NCI-H345 treated with DMSO at 0.1 percent for 48 hours (cell line): ENCODE measurements at regions not wholly inside any gene's neighbourhood (a gene's known extent, or its start where the extent isn't known, plus 50 kb on each side); places are given as distances from the start of the nearest gene placed in this dataset.
"Not testable (repeated sequence)": the region's sequence is repeated elsewhere in the genome, so short reads cannot be mapped to it uniquely, and the experiment has no call there.

ENCODE experiments used
- DNase-seq: peaks from one replicate; lab custom pipeline; 2025; ENCODE audit not compliant: unreplicated experiment; lab: John Stamatoyannopoulos, UW

GRCh38 chr9:30646639-30647038 lies 1737.8 kb upstream of the ACO1 start:
- DNase-seq = not testable (repeated sequence)

GRCh38 chr9:30661925-30662324 lies 1722.5 kb upstream of the ACO1 start:
- DNase-seq = no peak

- DNase-seq = no peak
Measured at GRCh38 chr9:30670805-30671562, 1713.5 kb upstream of the ACO1 start.

DNA sequence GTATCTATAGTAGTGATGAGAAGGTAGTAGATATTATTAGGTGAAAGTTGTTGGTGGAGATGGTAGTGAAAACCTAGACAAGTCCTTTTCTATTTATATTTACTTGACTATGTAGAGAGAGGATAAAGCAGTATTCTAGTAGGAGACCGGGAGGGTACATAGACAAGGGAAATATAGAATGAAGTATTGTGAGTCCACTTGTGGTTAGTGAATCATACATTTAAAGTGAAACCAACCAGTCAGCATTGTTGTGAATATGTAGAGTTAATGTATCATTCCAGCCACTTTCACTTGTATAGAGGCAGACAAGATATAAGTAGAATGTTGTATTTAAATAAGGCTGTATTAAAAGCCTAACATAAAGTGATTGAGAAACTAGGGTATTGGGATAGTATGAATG lies 1711.3 kb upstream of the ACO1 start:
- no peak for DNase-seq

GRCh38 chr9:30676651-30677050 lies 1707.8 kb upstream of the ACO1 start:
- DNase-seq = no peak

- DNase-seq = no peak
Measured at GRCh38 chr9:30677221-30677620, 1707.2 kb upstream of the ACO1 start.

DNA sequence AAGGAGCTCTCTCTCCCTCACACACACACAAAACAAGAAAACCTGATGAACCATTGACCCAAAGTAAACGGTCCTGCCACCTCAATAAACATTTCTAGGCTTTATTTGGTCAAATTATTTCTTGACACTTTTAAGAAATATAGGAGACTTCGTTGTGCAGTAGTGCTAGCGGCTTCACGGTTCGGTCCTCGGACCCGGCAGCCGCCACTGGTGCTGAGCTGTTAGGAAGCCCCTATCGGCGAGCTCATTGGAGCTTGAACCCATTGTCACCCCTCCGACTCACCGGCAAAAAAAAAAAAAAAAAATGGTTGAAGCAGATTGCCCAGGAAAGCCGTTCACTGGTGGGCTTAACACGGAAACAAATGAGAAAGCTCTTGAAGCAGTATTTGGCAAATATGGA lies 1695.6 kb upstream of the ACO1 start:
- no peak for DNase-seq

DNA sequence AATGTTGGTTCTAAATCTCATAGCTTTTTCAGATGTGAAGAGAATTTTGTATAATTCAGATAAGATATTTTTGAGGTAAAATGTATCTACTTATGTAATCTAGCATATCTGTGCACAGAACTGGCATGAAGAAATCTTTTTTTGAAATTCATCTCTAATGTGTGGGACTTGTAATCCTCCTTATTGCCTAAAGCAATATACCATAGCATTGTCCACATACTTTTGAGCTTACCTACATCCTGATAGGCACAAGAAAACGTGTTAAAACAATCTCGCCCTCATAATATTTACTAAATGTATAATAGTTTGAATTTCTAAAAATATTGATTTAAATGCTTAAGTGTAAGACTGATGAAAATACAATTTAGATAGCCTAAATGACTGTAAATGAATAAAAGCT lies 1686.5 kb upstream of the ACO1 start:
- no peak for DNase-seq

GRCh38 chr9:30711591-30711990 lies 1672.9 kb upstream of the ACO1 start:
- no peak for DNase-seq

- DNase-seq = no peak
Measured at GRCh38 chr9:30713243-30713642, 1671.2 kb upstream of the ACO1 start.

DNA sequence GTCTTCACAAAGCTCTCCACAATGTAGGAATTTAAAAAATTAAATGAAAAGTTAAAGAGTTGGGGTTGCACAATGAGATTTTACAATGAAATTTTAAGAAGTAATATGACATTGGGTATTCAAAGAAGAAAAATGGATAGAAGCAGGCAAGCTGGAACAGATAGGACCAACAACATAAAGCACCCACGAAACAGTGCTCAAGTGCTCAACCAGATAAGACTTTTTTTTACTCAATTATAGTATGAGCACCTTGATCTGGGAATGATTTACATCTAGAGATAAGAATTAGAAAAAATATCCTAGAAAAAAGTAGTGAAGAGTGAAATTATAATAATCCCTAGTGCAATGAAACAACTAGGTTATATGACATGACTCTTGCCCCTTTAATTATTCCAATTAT lies 1670.1 kb upstream of the ACO1 start:
- DNase-seq = no peak

DNA sequence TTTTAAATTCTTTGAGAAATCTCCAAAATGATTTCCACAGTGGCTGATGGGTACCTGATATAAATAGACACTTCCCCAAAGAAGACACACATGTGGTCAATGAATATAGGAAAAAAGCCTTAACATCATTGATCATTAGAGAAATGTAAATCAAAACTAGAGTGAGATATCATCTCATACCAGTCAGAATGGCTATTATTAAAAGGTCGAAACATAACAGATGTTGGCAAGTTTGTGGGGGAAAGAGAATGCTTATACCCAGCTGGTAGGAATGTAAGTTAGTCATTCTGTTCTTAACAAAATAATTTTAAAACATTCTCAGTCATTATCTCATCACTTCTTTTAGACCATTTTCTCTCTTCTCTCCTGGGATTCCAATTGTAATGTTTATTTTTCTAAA lies 1666.0 kb upstream of the ACO1 start:
- DNase-seq = no peak

GRCh38 chr9:30722065-30722464 lies 1662.4 kb upstream of the ACO1 start:
- no peak for DNase-seq

DNA sequence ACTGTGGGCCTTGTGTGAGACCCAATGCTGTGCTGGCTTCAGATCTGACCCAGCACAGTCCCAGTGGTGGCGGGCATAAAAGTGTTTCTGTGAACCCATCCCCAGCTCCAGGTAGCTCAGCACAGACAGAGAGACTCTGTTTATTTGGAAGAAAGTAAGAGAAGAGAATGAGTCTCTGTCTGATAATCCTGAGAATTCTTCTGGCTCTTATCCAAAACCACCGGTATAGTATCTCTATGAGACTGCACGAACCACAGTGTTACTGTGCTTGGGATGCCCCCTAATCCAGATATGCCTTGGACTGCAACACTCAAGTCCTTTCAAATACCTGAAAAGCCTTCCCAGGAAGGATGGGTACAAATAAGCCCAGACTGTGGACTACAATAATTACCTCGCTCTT lies 1660.8 kb upstream of the ACO1 start:
- DNase-seq = no peak

- DNase-seq = no peak
Measured at GRCh38 chr9:30732060-30732459, 1652.4 kb upstream of the ACO1 start.

DNA sequence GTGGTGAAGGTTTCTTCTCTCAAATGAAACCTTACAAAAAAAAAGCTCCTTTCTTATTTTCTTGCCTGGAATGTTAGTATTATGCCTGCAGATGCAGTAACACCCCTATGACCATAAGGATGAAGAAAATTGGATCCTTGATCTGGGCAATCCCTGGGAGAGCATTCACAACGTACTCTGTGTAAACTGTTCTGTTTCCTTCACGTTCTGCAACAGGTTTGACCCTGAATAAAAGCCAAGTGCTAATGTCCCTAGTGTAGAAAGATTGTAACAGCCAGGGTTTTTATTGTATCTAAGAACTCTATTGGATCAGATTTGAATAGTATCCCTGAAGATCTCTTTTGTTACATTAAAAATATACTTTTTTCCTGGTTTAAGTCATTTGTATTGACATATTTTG lies 1639.6 kb upstream of the ACO1 start:
- DNase-seq = no peak

GRCh38 chr9:30746589-30746988 lies 1637.9 kb upstream of the ACO1 start:
- no peak for DNase-seq

DNA sequence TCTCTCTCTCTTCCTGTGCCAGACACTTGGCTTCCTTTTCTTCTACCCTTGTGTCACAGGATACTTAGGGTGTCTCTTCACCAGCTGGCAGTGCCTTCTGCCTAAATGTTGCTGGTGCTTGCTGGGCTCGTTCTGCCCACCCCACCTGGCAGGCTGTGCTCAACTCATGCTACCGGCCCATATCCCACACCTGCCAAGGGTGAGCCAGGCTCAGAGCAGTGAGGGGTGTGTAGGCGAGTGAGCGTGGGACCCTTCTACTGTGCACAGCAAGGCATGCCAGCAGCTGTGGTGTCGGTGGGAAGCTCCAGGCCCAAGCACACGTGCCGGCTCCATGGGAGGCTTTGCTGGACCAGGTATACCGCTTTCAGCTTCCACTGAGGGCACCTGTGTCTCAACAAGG lies 1626.7 kb upstream of the ACO1 start:
- DNase-seq = no peak

GRCh38 chr9:30758726-30759446 lies 1625.6 kb upstream of the ACO1 start:
- DNase-seq = no peak

- DNase-seq = no peak
Measured at GRCh38 chr9:30765318-30765717, 1619.1 kb upstream of the ACO1 start.

DNA sequence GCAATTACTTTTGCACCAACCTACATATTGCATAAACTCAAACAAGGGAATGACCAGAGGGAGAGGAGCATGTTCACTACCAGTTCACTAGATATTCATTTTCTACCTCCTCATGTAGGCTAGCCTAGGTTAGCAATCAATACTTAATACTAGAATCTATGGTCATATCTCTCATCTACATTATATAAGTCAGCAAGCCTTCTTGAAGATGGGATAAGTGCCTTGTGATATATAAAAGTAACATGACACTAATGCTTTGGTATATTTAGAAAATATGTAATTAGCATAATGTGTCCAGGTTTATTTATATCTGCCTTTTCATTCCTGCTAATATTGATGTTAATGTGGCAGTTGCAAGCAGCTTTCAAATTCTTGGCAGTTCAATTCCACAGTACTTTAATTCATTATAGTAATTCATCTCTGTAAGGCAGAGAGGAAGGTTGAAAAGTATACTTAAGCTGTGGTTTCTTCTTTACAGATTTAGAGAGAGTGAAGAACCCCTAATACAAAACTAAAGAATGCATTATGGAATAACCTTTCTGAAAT lies 1613.2 kb upstream of the ACO1 start:
- no peak for DNase-seq

GRCh38 chr9:30771760-30772159 lies 1612.7 kb upstream of the ACO1 start:
- DNase-seq = no peak
